ENCODE measurements at regions not wholly inside any gene's neighbourhood (a gene's known extent, or its start where the extent isn't known, plus 50 kb on each side); places are given as distances from the start of the nearest gene placed in this dataset.

DNA sequence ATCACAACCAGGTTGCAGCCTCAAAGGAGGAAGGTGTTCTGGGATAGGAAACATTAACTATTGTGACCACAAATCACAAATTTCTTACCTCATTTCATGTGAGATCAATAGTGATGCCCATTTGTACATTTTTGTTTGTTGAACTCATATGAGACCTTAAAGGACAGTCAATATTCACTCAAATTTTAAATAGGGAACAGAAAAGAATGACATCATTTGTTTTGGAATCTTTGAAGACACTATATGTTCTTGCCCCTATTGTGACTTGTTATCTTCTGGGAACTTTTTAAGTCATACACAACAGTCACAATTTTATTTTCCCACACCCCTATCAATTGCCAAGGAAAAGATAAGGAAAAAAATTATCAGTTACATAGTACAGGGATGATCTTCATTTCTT, 346.5 kb downstream of the ARAP2 start:
- intact Hi-C loops (cut with DNase I) = no loop called here
- ATAC-seq = no peak
- no peak for DNase-seq (ENCODE audit: low spot score)

DNA sequence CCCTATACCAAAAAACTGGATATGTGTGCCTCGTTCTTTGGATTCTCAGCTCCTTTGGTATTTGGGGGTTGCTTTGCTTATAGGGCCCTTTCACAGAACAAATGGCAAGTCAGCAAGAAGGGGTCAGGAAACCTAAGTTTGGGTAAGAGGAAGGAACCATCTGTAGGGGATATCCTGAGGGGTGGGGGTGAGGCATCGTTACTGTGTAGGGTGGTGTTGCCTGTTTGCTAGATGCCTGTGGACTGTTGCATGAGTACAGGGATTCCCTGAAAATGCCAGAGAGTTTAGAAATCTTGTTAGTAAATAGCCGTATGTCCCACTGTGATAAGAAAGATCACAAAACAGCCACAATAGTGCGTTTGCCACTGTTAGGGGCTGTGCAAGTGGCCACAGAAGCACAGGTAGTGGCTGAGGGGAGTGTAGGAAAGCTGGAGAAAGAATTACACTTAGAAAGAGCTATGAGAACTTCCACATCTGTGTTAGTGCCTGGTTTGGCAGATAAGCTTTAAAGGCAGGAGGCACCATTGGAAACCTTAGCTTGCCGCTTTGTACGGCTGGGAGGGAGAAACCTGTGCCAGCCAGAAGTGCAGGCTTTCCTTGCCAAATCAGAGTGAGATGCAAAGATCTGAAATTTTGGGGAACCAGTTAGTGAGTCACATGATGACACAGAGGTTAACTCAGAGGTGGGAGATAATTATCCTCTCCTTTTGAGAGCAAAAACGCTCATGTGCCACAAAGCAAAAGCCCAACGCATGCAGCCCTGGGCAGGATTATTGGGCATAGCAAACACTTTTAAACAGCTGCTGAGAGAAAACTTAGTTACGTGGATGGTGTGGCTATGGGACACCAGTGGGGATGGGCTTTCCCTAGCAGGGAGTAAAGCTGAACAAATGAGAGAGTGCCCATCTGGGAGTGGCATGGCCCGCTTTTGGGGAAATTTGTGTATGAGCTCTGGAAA, 343.7 kb downstream of the ARAP2 start:
- ATAC-seq (peak; percentile 38), DNase-seq (ENCODE audit: low spot score) (no peak)
- intact Hi-C loops (cut with DNase I) = no loop called here

DNA sequence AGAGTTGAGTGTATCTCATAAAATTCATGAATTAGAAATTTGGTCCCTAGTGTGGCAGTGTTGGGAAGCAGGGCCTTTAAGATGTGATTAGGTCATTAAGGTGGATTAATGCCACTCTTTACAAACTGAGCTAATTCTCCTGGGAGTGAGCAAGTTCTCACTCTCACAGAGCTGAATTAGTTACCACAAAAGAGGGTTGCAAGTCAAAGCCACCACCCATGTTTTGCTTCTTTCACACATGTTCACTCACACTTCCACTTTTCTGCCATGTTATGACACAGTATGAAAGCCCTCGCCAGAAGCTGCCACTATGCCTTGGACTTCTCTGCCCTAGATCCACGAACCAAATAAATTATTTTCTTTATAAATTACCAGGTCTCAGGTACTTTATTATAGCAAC, 332.1 kb downstream of the ARAP2 start:
- intact Hi-C loops (cut with DNase I) = no loop called here
- no peak for DNase-seq (ENCODE audit: low spot score)
- no peak for ATAC-seq

DNA sequence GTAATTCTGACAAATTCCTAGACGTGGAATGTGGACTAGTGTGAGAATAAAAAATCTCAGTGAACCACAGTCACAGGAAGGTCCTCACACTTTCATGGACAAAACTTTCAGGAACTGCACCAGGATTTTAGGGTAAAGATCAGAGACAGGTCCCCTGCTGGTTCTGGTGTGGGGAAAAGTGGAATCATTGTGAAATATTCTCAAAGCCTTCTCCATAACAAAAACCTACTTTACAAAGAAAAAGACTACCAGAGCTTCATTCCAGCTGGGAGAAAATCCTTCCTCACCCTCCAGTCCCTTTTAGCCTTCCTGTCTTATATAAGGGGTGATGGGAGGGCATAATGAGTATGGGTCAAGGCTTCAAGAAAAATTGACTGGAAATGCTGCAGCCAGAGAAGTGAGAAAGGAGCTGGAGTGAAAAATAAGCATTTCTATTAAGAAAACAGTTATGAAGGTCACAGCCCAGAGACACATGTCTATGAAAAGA, 325.8 kb downstream of the ARAP2 start:
- no peak for ATAC-seq
- intact Hi-C loops (cut with DNase I) = no loop called here

DNA sequence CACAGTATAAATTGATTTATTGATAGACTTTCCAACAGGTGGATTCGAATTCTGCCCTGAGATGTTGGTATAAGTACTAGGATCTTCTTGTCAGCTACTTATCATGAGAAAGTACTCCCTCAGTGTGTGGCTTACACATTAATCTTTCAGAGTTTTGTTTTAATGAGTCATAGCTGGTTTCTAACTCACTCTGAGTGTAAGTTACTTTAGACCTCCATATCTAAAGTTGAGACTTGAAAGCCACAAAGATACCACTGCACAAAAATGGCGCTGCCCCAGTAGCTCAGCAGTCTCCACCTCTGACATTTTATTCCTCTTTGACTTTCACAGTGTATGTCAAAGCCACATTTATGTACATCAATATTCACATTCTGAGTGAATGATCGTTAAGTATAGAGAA, 318.5 kb downstream of the ARAP2 start:
- DNase-seq (ENCODE audit: low spot score) = no peak
- ATAC-seq = no peak
- intact Hi-C loops (cut with DNase I) = no loop called here

More for the DNA sequence above, 325.8 kb downstream of the ARAP2 start:
- no peak for DNase-seq (ENCODE audit: low spot score)

DNA sequence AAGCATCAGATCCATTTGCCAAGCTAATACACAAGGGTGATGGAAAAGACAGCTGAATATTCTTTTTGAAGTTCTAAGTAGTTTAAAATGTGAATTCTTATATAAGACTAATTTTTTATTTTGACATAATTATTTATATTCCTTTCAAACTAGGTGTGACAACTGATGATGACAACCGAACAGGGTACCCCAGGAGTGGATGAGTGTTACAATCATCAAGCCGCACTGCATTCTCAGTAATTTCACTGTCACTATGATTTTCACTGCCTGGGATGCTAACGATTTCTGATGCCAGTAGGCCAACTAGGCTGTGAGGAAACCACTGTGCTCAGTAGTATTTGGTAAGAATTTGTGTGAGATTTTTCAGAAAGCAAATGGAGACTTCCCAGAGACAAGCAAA, 317.5 kb downstream of the ARAP2 start:
- intact Hi-C loops (cut with DNase I) = no loop called here
- ATAC-seq = no peak
- DNase-seq (ENCODE audit: low spot score) = no peak

DNA sequence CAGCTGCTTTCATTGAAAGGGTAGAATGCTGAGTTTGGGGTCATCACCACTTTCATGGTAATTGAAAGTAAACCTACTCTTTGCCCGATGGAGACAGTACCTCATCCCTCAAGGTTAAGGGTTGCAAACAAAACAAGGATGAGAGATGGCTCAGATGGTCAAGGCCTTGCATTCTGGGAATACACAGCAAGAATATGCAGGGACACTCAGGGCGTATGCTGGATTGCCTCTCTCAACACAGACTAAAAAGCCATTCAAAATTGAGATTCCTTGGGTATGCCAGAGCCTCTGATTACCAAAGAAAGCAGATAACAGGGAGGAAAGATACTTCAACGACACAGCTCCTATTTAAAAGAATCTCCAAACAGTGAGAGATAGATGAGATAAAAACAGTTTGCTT, 310.4 kb downstream of the ARAP2 start:
- ATAC-seq (no peak), DNase-seq (ENCODE audit: low spot score) (no peak)
- intact Hi-C loops (cut with DNase I) = no loop called here

DNA sequence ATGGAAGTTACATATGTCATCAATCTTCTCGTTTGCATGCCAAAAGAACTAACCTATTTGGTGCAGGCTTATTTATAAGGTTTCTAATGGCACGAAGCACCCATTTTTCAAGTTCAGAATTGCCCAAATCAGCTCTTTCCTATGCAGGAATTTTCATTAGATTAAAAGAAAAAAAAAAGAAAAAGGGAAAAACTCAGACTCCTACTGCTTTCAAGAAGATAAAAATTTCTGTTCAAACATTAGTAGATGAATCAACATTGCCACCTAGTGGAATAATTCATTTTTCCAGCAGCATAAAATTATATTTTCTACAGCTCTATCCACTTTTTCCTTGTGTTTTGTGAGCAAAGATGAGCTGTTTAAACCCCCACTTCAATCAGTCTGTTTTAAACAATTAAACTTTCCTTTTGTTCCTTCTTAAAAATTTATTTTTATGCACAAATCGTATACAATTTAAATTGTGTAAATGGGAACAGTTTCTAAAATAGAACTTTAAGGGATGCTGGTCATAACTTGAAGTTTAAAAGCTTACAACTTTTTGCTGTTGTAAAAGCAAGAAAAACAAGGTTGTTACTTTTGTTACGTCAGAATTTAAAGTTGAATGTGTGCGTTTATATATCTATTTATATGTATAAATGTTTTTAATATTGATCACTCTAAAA, 309.9 kb downstream of the ARAP2 start:
- ATAC-seq = no peak

DNA sequence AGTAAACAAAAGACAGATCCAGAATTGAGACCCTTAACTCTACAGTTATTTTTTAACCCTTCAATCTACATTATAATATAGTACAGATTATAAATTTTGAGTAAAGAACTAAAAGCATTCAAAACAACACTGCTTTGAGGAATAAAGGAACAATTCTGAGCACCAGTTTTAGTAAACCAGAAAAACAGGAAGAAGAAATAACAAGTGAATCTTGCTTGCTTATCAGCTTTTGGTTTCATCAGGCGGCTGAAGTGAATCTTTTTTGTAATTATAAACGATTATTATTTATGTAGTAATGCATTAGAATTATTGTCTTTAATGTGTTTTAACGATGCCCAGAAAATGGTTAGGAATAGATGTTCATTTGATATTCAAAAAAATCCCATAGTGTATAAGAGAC, 305.4 kb downstream of the ARAP2 start:
- intact Hi-C loops (cut with DNase I) = no loop called here
- no peak for DNase-seq (ENCODE audit: low spot score)
- no peak for ATAC-seq

More for the DNA sequence above, 309.9 kb downstream of the ARAP2 start:
- intact Hi-C loops (cut with DNase I) = no loop called here
- DNase-seq (ENCODE audit: low spot score) = no peak

DNA sequence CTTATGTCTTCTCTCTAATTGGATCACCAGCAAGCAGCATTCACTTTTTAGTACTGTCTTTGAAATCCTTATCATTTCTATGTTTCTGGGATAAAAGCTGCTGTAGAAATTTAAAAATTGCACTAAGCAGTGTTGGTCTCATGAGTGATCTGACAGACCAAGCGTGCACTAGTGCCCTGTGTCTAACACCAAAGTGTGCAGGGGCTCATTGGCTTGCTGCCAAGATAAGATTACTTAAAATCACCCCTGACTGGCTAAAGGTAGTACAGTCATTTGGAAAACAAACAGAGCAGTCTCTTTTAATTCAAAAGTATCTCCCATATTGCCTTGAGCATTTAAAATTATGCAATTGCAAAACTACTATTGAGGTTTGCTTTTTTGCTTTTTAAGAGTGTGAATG, 304.6 kb downstream of the ARAP2 start:
- DNase-seq (ENCODE audit: low spot score) (no peak), ATAC-seq (no peak)
- intact Hi-C loops (cut with DNase I) = no loop called here

DNA sequence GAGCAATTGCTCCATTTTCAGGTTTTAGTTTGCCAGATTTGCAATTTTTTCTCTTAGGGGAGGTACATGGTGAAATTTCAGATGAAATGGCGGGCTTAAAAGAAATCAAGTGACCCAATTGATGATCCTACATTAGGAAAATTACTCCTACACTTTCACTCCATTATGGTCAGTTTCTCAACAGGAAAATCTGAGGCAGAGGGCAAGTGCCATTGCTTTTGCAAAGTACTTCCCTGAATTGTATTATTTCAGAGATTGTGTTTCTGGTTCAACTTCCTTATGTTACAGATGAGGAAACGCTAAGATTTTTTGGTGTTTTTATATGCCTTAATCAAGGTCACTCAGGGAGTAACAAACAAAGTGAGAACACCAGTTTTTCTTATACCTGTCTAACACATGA, 302.2 kb downstream of the ARAP2 start:
- ATAC-seq (no peak), DNase-seq (ENCODE audit: low spot score) (no peak)
- intact Hi-C loops (cut with DNase I) = no loop called here

DNA sequence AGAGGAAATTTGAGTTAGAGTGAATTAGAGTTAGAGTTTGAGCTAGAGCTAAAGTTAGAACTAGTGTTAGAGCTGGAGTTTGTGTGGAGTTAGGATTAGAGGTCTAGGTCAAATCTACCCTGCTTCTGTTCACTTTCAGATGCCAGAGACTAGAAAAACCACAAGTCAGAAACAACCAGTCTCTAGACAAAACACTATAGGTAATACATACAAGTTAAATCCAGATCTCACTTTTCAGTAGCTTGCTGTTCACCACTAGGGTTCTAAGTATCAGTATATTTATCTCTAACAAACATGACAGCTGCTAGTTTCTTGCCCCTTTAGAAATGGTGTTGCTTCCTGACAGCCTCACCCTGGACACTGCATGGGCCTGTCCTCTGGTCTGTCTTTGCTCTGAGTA, 300.7 kb downstream of the ARAP2 start:
- ATAC-seq = no peak
- DNase-seq (ENCODE audit: low spot score) = no peak
- intact Hi-C loops (cut with DNase I) = no loop called here

DNA sequence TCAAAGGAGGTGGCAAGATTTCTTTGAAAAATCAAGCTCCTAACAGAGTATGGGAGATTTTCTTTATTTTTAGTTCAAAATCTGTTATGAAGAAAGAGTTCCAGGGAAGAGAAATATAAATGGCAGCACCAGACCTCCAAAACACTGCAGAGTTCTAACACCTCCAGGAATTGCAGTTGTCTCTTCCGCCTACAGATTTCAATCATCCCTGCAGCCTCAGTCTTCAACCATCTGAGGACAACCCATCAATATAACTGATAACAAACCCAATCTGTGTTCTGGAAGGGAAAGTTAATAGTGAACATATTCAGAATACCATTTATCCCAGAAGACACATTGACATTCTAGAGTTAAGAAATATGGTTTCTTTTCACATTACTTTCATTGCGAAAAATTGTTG, 296.1 kb downstream of the ARAP2 start:
- intact Hi-C loops (cut with DNase I) = no loop called here
- no peak for ATAC-seq
- no peak for DNase-seq (ENCODE audit: low spot score)

DNA sequence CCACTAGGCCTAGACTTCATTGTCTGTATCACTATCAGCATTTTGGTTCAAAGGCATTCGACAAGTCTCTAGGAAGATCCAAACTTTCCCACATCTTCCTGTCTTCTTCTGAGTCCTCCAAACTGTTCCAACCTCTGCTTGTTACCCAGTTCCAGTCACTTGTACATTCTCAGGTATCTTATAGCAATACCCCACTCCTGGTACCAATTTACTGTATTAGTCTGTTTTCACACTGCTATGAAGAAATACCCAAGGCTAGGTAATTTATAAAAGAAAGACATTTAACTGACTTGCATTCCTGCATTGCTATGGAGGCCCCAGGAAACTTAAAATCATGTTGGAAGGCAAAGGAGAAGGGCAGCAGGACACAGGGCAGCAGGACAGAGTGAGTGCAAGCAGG, 293.9 kb downstream of the ARAP2 start:
- intact Hi-C loops (cut with DNase I) = no loop called here
- ATAC-seq = no peak

DNA sequence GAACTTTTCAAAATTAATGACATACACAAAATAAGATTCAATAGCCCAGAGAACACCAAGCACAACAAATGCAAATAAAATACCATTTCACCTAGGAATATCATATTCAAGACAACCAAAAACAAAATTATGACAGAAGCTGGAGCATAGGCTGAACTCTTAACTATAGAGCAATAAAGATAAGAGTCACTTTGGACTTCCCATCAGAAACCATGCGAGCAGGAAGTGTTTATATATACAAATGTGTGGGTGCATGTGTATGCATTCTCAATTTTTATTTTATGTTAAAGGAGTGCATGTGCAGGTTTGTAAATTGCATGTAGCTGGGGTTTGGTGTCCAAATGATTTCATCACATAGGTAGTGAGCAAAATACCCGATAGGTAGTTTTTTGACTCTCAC, 291.6 kb downstream of the ARAP2 start:
- DNase-seq (ENCODE audit: low spot score) (no peak), ATAC-seq (no peak)
- intact Hi-C loops (cut with DNase I) = no loop called here

More for the DNA sequence above, 293.9 kb downstream of the ARAP2 start:
- no peak for DNase-seq (ENCODE audit: low spot score)

DNA sequence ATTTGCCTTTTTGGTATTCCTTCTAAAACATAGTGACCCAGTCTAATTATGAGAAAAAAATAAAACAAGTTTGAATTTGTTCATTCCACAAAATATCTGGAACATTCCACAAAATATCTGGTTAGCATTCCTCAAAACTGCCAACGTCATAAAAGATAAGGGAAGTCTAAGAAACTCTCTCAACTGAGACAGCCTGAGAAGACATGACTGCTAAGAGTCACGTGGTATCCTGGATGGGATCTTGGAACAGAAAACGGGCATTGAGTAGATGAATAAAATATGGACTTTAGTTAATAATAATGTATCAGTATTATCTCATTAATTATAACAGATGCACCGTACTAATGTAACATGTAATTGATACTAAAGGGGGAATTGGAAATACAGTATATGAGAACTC, 280.9 kb downstream of the ARAP2 start:
- no peak for ATAC-seq
- DNase-seq (ENCODE audit: low spot score) = no peak
- intact Hi-C loops (cut with DNase I) = no loop called here

DNA sequence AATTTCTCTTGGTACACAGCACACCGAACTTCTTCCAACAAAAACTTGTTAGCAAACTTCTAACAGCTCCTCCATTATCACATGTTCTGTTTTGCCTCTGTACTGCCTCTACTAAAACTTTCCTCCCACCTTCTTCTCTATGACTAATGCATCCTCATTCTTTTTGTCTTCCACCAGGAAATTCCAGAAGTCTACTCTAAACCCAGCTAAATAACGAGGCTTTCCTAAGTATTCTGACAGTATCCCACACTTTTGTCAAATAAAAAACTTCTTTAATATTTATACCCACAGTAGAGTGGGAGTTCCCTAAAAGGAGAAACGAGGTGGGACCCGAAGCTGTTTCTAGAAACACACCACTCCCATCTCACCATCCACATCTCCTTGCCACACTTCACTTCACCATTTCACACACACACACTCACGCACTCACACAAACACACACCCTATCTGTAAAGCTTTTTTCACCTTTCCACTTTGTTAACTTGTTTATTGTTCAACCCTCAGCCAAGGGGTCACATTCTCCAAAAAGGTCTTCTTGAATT, 280.3 kb downstream of the ARAP2 start:
- no peak for DNase-seq (ENCODE audit: low spot score)
- ATAC-seq = no peak
- intact Hi-C loops (cut with DNase I) = no loop called here

DNA sequence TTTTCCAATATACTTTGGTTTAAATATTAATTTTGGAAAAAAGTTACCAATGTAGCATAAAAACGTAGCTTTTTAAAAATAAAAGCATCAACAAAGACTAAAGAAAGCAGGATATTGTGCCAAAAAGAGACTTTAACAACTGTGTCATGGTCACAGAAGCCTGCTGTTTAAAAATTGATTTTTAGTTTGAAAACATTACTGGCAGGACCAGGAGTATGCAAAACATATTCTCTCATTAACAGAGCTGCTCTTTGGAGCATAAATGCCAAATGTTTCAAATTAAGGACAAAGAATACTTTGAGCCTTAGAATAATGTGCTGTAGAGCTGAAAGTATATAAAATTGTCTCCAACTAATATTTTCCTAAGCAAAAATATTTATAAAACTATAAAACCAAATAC, 279.0 kb downstream of the ARAP2 start:
- intact Hi-C loops (cut with DNase I) = no loop called here
- ATAC-seq = no peak
- DNase-seq (ENCODE audit: low spot score) = no peak

DNA sequence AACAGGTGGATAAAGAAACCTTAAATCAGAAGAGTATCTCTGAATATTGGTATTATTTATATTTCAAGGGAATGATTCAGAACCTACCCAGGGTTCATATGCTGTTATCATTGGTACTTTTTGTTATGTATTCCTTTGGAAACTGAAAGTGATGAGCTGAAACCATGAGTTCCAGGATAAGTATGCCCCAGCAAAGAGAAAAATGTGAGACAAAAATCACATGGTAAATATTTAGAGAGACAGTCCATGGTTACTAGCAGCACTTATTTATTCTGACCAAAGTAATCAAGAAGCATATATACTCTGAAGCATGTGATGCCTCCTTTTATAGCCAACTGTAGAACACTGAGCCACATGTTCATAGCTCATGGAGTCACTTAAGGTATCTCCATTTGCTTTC, 277.7 kb downstream of the ARAP2 start:
- ATAC-seq (no peak), DNase-seq (ENCODE audit: low spot score) (no peak)
- intact Hi-C loops (cut with DNase I) = no loop called here

DNA sequence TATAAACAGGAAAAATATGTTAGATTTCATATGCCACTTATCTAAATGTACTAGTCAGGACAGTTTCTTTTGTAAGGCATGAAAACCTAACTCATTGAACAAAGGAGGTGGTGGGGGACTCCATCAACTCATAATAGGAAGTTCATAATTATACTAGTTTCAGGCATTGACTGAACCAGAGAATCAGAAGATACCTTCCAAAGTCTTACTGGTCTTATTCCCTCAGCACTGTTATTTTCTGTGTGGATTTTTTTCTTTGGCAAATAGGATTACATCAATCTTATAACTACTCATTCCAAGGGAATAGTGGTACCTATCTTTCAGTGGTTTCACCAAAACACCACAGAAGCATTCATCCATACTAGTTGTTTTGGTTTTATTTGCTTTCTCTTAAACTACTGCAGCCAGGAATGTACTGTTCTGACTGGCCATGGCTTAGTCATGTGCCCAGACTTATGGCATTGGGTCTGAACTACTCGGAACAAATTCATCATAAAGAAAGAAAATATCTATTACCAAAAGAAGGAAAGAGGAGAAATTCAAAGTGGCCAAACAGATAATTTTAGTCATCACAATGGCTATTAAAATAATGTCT, 273.9 kb downstream of the ARAP2 start:
- DNase-seq (ENCODE audit: low spot score) (no peak), ATAC-seq (no peak)
- intact Hi-C loops (cut with DNase I) = no loop called here

Data from sciatic nerve (tissue), 2 donors.